ENCODE measurements at regions not wholly inside any gene's neighbourhood (a gene's known extent, or its start where the extent isn't known, plus 50 kb on each side); places are given as distances from the start of the nearest gene placed in this dataset.

DNA sequence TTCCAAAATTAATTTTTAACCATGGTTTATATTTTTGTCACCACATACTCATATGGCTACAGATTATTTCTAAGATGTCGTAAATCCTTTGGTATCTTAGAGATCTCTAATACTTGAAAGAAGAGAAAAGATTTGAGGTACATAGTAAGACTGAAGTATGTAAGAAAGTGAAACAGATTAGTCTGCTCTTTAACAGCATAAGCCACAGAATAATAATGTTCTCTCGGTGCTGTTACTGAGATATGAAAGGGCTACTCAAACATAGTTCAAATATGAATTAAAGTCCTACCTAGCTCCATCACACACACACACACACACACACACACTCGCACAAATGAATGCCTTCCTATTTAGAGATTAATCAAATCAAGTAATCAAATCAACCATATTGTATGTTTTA is 274.1 kb upstream of the PCDH18 start:
- TF ChIP-seq, protein P1, sequence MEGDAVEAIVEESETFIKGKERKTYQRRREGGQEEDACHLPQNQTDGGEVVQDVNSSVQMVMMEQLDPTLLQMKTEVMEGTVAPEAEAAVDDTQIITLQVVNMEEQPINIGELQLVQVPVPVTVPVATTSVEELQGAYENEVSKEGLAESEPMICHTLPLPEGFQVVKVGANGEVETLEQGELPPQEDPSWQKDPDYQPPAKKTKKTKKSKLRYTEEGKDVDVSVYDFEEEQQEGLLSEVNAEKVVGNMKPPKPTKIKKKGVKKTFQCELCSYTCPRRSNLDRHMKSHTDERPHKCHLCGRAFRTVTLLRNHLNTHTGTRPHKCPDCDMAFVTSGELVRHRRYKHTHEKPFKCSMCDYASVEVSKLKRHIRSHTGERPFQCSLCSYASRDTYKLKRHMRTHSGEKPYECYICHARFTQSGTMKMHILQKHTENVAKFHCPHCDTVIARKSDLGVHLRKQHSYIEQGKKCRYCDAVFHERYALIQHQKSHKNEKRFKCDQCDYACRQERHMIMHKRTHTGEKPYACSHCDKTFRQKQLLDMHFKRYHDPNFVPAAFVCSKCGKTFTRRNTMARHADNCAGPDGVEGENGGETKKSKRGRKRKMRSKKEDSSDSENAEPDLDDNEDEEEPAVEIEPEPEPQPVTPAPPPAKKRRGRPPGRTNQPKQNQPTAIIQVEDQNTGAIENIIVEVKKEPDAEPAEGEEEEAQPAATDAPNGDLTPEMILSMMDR (IDR thresholded peaks at IDR 0.05) = no peak
- TF ChIP-seq POLR2A (IDR thresholded peaks at IDR 0.05) = no peak

All from testis (tissue), 2 donors.